Endothelial cell of umbilical vein (primary cell): ENCODE measurements at regions not wholly inside any gene's neighbourhood (a gene's known extent, or its start where the extent isn't known, plus 50 kb on each side); places are given as distances from the start of the nearest gene placed in this dataset.

ENCODE experiments used
- BruUV-seq: library from RNA; stranded (reverse); fragments of 400-500 nt; replicated peaks from 2 replicates; lab custom pipeline; 2021; lab: Mats Ljungman, UMichigan
- CTCF ChIA-PET: fragments of 300-600, 350-600 bp; sonication (Branson Sonifier 250); formaldehyde crosslinking; loops from one replicate; lab custom pipeline; 2021; ENCODE audit warnings: antibody characterized with exemption, inconsistent platforms; lab: Charles Lee
- POLR2A ChIA-PET: fragments of 300-600, 350-600 bp; sonication (Branson Sonifier 250); formaldehyde crosslinking; loops from one replicate; lab custom pipeline; 2021; ENCODE audit warnings: antibody characterized with exemption, inconsistent platforms; lab: Charles Lee
- DNase-seq: peaks from one replicate; pipeline ENCODE4 v3.0.0-alpha.2; 2011; ENCODE audit warnings: low read depth, low spot score
- FAIRE-seq: peaks from 2 replicates; lab custom pipeline; 2011; peaks lifted over from hg19 to GRCh38; lab: Jason Lieb, UNC
- H2AFZ ChIP-seq: 2 replicates; pipeline ENCODE4 v1.6.0; 2012; ENCODE audit warnings: low read depth, low read length, control low read depth, inconsistent platforms
- H3K27ac ChIP-seq: 2 replicates; pipeline ENCODE4 v1.5.1; 2011; ENCODE audit warnings: low read depth, mild to moderate bottlenecking, control low read depth, low read length, moderate library complexity; ENCODE audit not compliant: insufficient read depth
- H3K27me3 ChIP-seq, 2 experiments: 2 replicates each; pipeline versions ENCODE4 v1.6.0 to v1.6.1; 2011; ENCODE audit warnings: low read length in 2 of 2, mixed read lengths in 1 of 2; ENCODE audit not compliant: control insufficient read depth in 2 of 2, insufficient read depth in 2 of 2
- H3K36me3 ChIP-seq, 2 experiments: 2 replicates in 1 of 2; 3 replicates in 1 of 2; pipeline ENCODE4 v1.5.1; 2011; ENCODE audit warnings: low read length in 2 of 2, mild to moderate bottlenecking in 1 of 2, moderate library complexity in 1 of 2; ENCODE audit not compliant: control insufficient read depth in 2 of 2, insufficient read depth in 2 of 2; ENCODE audit errors: extremely low read depth in 1 of 2
- H3K4me1 ChIP-seq: 3 replicates; pipeline ENCODE4 v1.5.1; 2011; ENCODE audit warnings: mild to moderate bottlenecking, low read length; ENCODE audit not compliant: control insufficient read depth, insufficient read depth; ENCODE audit errors: extremely low read depth
- H3K4me2 ChIP-seq: 2 replicates; pipeline ENCODE4 v1.6.1; 2011; ENCODE audit warnings: low read length, control low read depth, mixed read lengths; ENCODE audit not compliant: insufficient read depth
- H3K4me3 ChIP-seq, 3 experiments: fragments of 200-600 bp in 1 of 3; sonication (generic), shearing (Covaris generic) in 1 of 3; replicated peaks in 1 of 3; 2 replicates each; pipeline ENCODE4 v1.5.1; 2011 to 2016; ENCODE audit warnings: control low read depth in 3 of 3, low read length in 3 of 3, mild to moderate bottlenecking in 2 of 3, inconsistent platforms in 1 of 3, low read depth in 1 of 3, moderate library complexity in 1 of 3; ENCODE audit not compliant: insufficient read depth in 1 of 3
- H3K79me2 ChIP-seq: 2 replicates; pipeline ENCODE4 v1.6.0; 2012; ENCODE audit warnings: low read length, inconsistent platforms; ENCODE audit not compliant: control insufficient read depth, insufficient read depth
- H3K9ac ChIP-seq: replicated peaks from 2 replicates; pipeline ENCODE3; 2011; ENCODE audit warnings: low read length, control low read depth; ENCODE audit not compliant: insufficient read depth; ENCODE audit errors: extremely low read depth
- H3K9me1 ChIP-seq: replicated peaks from 3 replicates; pipeline ENCODE4 v1.6.0; 2011; ENCODE audit warnings: mild to moderate bottlenecking, low read length; ENCODE audit not compliant: control insufficient read depth, insufficient read depth; ENCODE audit errors: extremely low read depth
- H3K9me3 ChIP-seq: replicated peaks from 2 replicates; pipeline ENCODE4 v1.5.1; 2012; ENCODE audit warnings: low read length, inconsistent platforms; ENCODE audit not compliant: control insufficient read depth, insufficient read depth
- H4K20me1 ChIP-seq: replicated peaks from 2 replicates; pipeline ENCODE3; 2011; ENCODE audit warnings: mild to moderate bottlenecking, low read length; ENCODE audit not compliant: control insufficient read depth, insufficient read depth; ENCODE audit errors: extremely low read depth
- EZH2 ChIP-seq: IDR thresholded peaks from 2 replicates; pipeline ENCODE4 v1.6.1; 2012; ENCODE audit warnings: borderline replicate concordance, low read depth, mild to moderate bottlenecking, moderate library complexity, low read length, inconsistent platforms; ENCODE audit not compliant: severe bottlenecking
- FOS ChIP-seq: IDR thresholded peaks from 2 replicates; pipeline ENCODE4 v1.6.1; 2011; ENCODE audit warnings: mild to moderate bottlenecking, low read length, moderate library complexity, borderline replicate concordance; ENCODE audit not compliant: insufficient read depth
- GATA2 ChIP-seq: IDR thresholded peaks from 2 replicates; pipeline ENCODE4 v1.7.0; 2011; ENCODE audit warnings: low read depth, mild to moderate bottlenecking, moderate library complexity, mixed read lengths, low read length; ENCODE audit not compliant: insufficient read length, insufficient read depth
- JUN ChIP-seq: IDR thresholded peaks from 2 replicates; pipeline ENCODE4 v1.6.1; 2011; ENCODE audit warnings: borderline replicate concordance, low read depth; ENCODE audit not compliant: insufficient read length, insufficient read depth
- MYC ChIP-seq: IDR thresholded peaks from one replicate; pipeline ENCODE4 v1.6.1; 2011; ENCODE audit warnings: mild to moderate bottlenecking, low read depth, low read length
- POLR2A ChIP-seq: IDR thresholded peaks from 2 replicates; pipeline ENCODE4 v1.6.1; 2012; ENCODE audit warnings: low read depth, mild to moderate bottlenecking, control low read depth, low read length
- POLR2AphosphoS5 ChIP-seq: IDR thresholded peaks from 2 replicates; pipeline ENCODE4 v1.6.1; 2012; ENCODE audit warnings: low read depth, mild to moderate bottlenecking, control low read depth, low read length, moderate library complexity; ENCODE audit not compliant: insufficient read depth
- dilution Hi-C: fragments of 300-500 bp; cut with MboI; formaldehyde crosslinking; loops from one replicate; pipeline ENCODE4 v1.15.0; 2019; ENCODE audit warnings: low sequenced_read_pairs; ENCODE audit not compliant: extremely low pct_ligation_motif_present
- intact Hi-C: fragments of 100-400 bp; cut with micrococcal nuclease; formaldehyde crosslinking; loops from one replicate; pipeline ENCODE4 v1.10.0; 2022
- TF ChIP-seq, protein P1 (sequence below), 2 donors: IDR thresholded peaks; 1 replicate in 1 of 2; 2 replicates in 1 of 2; pipeline ENCODE4 v1.5.1; 2011; ENCODE audit warnings: low read length in 2 of 2, mild to moderate bottlenecking in 2 of 2, moderate library complexity in 2 of 2, control low read depth in 1 of 2, inconsistent platforms in 1 of 2, low read depth in 1 of 2; ENCODE audit not compliant: insufficient read depth in 1 of 2; ENCODE audit errors: extremely low read depth in 1 of 2
- TF ChIP-seq, protein P2 (sequence below): IDR thresholded peaks from 2 replicates; pipeline ENCODE4 v1.6.1; 2011; ENCODE audit not compliant: insufficient read depth, insufficient read length

DNA sequence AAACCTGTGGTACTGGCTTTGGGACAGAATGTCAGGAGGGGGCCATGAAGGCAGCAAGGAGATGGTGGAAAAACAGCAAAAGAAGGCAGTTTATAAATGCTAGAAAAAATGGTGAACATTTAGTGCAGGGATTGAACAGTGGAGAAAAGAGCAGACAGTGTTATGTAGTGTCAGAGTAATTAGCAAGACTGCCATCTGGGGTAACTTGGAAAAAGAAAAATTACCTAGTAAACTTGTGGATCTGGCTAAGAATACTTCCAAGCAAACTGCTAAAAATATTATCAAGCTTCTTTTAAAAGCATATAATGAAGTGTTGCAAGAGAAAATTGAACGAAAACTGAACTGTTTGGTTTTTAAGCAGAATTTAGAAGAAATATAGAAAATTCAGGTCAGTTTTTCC is 267.8 kb downstream of the INSIG2 start:
- dilution Hi-C loops: no loop called here
- H3K79me2 ChIP-seq: no peaks in the 10 kb centered on the region
- TF ChIP-seq FOS: no peak
- no peaks in the 10 kb centered on the region for H3K4me1 ChIP-seq
- H4K20me1 ChIP-seq: no peaks in the 10 kb centered on the region
- intact Hi-C loops: no loop called here
- no peak overlapping the region for H3K4me2 ChIP-seq
- BruUV-seq: no TSS peak
- FAIRE-seq: no peak
- H3K4me3 ChIP-seq: no peak overlapping the region
- ChIA-PET CTCF (no interaction called here), POLR2A (no interaction called here)
- H3K9me1 ChIP-seq: no peaks in the 10 kb centered on the region
- no peaks in the 10 kb centered on the region for H3K27me3 ChIP-seq
- H2AFZ ChIP-seq: no peak overlapping the region
- H3K36me3 ChIP-seq: no peaks in the 10 kb centered on the region
- no peak for DNase-seq
- H3K9ac ChIP-seq: no peak overlapping the region
- no peak overlapping the region for H3K27ac ChIP-seq
- no peaks in the 10 kb centered on the region for H3K9me3 ChIP-seq

DNA sequence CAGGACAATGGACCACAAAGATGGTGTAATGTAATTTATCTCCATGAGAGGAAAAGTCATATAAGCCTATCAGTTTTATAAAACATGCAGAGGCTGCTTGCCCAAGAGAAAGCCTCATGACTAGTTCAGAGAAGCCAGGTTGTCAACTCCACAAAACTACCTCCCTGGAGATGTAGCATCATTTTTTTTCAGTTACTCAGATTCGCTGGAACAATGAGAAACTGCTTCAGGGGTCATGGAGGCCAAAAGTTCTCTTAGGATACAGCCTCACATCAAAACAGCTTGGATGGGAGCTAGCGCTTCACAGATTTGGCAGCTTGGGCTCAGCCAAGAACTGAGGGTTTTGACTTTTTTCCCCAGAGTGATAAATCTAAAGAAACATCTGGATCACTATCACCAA is 263.5 kb downstream of the INSIG2 start:
- Histone ChIP-seq H3K27me3 (no peaks in the 10 kb centered on the region), H3K4me1 (no peaks in the 10 kb centered on the region), H3K9me3 (no peaks in the 10 kb centered on the region), H3K4me2 (no peak overlapping the region), H3K4me3 (no peak overlapping the region), H2AFZ (no peak overlapping the region), H3K79me2 (no peaks in the 10 kb centered on the region), H3K9ac (no peak overlapping the region), H3K27ac (no peak overlapping the region), H3K9me1 (no peaks in the 10 kb centered on the region), H4K20me1 (no peaks in the 10 kb centered on the region), H3K36me3 (no peaks in the 10 kb centered on the region)
- dilution Hi-C loops (no loop called here), intact Hi-C loops (no loop called here)
- POLR2A ChIA-PET: no interaction called here
- CTCF ChIA-PET: no interaction called here
- DNase-seq (no peak), FAIRE-seq (no peak)
- no TSS peak for BruUV-seq
- no peak for TF ChIP-seq FOS
- TF ChIP-seq POLR2AphosphoS5: no peak
- no peak for TF ChIP-seq EZH2
- TF ChIP-seq, protein P1, sequence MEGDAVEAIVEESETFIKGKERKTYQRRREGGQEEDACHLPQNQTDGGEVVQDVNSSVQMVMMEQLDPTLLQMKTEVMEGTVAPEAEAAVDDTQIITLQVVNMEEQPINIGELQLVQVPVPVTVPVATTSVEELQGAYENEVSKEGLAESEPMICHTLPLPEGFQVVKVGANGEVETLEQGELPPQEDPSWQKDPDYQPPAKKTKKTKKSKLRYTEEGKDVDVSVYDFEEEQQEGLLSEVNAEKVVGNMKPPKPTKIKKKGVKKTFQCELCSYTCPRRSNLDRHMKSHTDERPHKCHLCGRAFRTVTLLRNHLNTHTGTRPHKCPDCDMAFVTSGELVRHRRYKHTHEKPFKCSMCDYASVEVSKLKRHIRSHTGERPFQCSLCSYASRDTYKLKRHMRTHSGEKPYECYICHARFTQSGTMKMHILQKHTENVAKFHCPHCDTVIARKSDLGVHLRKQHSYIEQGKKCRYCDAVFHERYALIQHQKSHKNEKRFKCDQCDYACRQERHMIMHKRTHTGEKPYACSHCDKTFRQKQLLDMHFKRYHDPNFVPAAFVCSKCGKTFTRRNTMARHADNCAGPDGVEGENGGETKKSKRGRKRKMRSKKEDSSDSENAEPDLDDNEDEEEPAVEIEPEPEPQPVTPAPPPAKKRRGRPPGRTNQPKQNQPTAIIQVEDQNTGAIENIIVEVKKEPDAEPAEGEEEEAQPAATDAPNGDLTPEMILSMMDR (IDR thresholded peaks at IDR 0.05; ENCODE audit: extremely low read depth in 1 of 2, insufficient read depth in 1 of 2, low read depth in 1 of 2, low read length in 2 of 2): no peak
- no peak for TF ChIP-seq MYC
- no peak for TF ChIP-seq GATA2
- TF ChIP-seq JUN: no peak
- TF ChIP-seq, protein P2, sequence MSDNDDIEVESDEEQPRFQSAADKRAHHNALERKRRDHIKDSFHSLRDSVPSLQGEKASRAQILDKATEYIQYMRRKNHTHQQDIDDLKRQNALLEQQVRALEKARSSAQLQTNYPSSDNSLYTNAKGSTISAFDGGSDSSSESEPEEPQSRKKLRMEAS: no peak
- TF ChIP-seq POLR2A: no peak
